HG03159 (cell line): ENCODE measurements at regions not wholly inside any gene's neighbourhood (a gene's known extent, or its start where the extent isn't known, plus 50 kb on each side); places are given as distances from the start of the nearest gene placed in this dataset.

Experiments
- ATAC-seq: cut with Tn5 transposase; IDR thresholded peaks from one replicate; pipeline ENCODE4 v1.9.1; 2021; ENCODE audit warnings: mild to moderate bottlenecking, moderate library complexity; ENCODE audit not compliant: unreplicated experiment

DNA sequence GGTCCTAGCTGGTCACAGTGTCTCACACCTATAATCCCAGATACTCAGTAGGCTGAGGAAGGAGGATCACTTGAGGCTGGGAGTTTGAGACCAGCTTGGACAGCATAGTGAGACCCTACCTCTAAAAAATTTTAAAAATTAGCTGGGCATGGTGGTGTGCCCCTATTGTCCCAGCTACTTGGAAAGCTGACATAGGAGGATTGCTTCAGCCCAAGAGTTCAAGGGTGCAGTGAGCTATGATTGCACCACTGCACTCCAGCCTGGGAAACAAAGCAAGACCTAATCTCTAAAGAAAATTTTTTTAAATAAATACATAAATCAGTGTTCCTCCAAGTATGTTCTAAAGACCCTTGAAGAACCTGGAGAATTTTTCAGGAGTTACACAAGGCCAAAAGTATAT lies 50.6 kb upstream of the GNAO1 start:
- ATAC-seq: no peak

DNA sequence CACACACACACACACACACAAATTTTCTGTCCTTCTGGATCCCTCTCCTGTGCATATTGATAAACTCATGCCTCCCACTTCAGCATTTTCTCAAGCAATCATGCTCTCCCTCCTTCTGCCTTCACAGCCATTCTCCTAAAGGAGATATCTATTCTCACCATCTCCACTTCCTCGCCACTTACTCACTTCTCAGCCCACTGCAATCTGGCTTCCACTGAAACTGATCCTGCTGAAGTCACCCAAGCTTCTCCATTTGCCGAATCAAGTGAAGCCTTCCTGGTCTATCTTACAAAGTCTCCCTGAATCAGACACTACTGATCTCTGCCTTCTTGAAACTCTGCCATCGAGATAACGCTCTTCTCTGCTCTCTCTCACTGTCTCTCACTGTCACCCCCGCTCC lies 54.0 kb upstream of the GNAO1 start:
- ATAC-seq: no peak

DNA sequence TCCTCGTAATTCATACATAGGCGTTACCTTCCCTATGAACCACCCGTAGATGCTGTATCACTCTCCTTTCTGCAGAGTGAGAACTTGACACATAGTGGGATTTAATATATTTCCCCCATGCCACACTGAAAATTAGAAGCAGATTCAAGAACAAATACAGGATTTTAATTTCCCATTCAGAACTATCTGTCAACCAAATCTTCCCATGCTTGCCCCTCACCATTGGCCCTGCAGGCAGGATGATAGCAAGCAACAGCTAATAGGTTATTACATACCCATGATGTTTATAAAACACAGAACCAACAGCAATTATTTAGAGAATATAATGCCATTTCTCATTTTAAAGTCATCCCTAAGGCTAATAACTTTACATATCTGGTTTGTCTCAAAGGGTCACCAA lies 55.0 kb upstream of the GNAO1 start:
- ATAC-seq: no peak

DNA sequence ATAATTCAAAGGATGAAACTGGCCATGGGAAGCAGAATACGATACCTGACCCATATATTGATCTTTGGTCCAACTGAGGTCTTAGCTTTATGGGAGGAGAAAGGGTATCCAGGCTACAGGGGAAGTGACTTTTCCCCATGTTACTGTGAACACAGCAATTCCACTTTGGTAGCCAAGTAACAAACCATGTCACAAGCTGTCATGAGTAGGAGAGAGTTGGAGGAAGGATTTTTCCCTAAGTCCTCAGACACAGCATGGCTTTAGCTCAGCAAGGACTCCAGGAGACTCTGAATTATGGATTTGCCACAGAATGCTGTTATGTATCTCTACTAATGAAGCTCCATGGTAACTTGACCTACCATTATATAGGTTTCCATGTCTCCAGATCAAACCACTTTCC lies 56.5 kb upstream of the GNAO1 start:
- ATAC-seq: no peak

DNA sequence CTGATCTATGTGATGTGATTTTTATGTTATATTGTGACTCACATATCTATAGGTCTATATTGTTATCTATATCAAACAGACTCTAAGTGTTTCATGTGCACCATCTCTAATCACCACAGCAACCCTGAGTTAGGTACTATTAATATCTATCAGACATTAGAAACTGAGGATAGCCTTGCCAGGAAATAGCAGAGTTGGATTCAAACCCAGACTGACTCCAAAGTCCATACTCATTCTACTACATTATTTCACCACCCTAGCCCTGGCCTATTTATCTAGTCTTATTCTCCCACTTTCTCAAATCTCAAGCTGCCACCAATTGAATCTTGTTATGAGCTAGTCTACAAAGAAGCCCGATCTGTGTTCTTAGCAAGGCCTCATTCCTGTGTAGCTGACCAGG lies 65.4 kb upstream of the GNAO1 start:
- ATAC-seq: no peak

DNA sequence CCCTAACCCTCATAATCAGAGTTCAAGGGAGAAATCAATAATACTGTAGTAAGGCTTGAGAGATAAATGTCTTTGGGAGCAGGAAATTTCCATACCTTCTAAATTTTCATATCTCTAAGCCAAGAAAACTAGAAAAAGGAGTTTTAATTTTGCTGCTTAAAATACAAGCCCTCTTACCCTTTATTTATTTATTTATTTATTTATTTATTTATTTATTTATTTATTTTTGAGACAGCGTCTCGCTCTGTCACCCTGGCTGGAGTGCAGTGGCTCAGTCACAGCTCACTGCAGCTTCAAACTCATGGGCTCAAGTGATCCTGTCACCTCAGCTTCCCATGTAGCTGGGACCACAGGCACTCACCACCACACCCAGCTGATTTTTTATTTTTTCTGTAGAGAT lies 69.0 kb upstream of the GNAO1 start:
- ATAC-seq: no peak

DNA sequence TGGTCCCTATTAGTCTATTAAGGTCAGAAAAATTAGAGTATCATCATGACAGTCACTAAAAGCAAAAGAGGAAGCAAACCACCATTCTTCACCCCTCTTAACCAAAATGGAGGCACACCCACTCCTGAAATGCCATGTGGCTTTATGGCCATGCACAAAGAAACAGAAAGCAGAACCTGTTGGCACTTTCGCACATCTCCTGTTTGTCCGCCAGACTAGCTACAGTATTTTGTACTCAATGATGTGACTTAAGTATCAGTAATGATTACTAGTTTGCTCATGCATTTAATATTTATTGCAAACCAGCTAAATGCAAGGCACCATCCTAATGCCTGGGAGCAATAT lies 70.2 kb upstream of the GNAO1 start:
- ATAC-seq: peak; percentile 72

DNA sequence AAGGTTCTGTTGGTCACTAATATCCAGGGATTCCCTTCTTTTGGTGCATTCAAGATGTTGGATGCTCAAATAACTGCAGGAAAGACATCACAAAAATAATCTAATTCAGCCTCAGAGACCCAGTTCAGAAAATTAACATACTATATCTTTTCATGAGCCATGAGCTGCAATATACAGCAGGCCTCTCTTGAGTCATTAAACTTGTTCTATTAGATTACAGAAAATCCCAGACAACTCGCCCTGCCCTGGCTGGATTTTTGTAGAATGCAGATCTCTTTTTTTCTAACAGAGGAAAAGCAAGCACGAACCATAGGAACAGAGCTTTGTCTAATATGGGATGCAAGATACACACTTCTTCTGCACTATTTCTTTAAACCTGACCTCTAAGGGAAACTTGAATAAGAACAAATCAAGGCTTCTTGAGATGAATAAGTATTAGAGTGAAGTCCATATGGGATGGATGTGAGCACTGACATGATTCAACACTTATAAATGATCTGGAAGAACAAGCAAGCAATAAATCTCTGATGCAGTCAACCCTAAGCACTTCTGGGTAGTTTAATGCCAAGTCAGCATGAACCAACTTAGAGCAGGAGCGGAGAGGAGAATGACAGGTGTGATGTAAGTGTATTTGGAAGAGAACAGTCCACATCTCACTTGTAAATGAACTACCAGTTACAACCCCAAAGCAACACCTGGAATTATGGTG lies 70.7 kb upstream of the GNAO1 start:
- ATAC-seq: no peak

DNA sequence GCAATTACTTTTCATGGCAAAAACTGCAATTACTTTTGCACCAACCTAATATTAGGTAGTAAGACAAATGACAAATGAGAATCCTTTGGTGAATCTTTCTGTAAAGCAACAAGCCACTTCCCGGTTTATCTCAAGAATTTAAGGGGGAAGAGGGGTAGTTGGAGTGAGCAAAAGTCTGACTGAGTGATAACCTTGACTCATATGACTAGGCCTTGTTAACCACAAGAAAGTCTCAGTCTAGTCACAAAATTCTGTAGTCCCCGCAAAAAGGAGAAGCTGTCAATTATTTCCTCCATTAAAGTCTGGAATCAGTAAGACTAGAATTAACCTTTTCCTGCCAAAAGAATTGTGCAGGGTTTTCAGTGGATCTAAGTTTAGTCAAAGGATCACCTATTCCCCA lies 72.2 kb upstream of the GNAO1 start:
- ATAC-seq: peak; percentile 74

DNA sequence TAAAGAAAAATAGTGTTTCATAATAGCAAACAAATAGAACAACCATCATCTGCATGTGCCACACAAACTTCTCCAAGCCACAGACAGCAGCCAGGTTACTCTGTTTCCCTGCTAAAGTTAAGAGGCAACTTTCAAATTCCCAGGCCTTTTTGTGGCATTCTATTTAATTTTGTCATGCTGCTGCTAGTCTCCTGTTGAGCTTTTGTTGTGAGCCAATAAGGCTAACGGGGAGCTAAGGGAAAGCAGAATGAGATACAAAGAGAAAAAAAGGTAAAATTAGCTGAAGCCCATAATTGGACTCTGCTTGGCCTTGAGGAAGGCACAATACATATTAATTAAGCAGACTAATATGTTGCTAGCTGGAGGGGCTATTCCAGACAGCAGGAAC lies 74.7 kb upstream of the GNAO1 start:
- no peak for ATAC-seq

DNA sequence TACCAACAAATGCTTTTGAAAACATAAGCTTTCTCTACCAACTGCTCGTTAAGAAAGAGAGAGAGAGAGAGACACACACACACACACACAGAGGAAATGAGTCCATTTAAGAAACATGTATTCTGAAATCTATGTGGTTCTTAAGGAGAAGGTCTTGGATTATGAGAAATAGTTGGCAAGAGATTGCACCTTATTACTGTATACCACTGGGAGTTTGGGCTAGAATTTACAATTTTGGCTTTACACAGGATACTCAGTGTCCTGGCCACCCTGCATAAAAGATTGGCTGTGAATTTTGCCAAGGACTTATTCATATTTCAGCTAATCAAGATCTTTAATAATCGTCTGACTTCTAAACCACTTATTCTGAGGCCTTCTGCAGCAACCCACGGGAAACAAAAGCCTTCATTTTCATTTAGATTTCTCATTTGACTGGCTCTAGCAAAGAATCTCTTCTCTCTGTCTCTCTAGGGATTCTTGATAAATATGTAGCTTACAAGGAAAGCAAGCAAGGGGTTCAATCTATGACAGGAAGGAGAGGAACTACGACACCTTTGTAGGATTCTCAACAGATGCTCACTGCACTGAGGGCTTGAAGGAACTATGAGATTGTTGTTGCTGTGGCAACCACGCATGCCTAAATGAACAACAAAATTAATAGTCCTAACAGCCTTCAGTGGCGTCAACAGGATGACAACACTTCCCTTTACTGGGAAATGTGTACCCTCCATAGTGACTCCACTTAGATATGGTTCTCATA lies 75.3 kb upstream of the GNAO1 start:
- no peak for ATAC-seq

DNA sequence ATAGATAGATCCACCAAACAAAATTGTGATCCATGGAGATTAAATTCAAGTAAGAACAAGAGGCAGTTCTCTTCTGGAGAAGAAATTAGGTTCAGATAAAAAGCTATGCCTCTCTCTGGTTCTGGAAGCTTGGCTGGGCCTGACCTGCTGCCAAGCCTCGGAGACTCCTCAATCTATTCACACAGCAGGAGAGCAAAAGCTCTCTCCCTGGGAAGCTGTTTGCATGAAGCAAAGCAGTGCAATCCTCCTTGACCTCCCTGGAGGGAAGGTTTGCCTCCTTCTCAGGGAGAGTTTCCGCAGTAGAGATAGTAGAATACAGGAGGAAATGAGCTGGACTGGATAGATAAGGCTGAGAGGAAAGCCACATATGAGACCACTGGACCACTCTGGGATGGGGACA lies 78.1 kb upstream of the GNAO1 start:
- no peak for ATAC-seq

DNA sequence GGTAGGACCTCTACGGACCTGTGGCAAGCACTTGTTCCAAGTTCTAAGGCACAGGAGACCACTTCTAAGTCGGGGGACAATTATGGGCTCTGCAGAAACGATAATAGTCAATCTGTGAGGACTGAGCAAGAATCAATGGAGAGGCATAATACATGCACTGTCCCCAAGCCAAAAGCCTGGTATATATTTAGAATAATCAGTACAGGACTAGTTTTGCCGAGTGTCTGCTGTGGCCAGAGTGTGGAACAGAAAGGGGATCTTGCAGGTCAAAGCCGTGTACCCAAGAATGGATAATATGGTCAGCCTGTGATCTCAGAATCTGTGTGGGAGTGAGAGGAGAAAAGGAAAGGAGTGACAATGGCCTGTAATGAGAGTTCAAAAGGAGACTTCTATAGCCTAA lies 80.2 kb upstream of the GNAO1 start:
- no peak for ATAC-seq

DNA sequence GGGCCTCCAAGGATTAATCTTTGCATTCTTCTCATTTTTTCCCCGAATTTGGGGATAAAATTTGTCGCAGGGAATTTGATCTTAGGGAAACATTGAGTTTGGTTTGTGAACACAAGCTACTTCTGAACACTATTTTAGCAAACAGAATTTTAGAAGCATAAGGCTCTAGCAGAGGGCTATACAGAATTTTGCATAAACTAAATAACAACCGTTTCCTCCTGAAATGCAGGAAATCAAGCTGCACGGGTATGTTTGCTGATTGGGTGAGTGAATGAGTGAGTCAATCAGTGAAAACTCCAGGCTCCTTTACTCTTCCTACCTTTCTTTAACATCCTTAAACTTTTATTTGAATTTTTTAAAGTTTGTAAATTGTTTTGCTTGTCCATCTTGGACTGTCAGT lies 81.3 kb upstream of the GNAO1 start:
- no peak for ATAC-seq

DNA sequence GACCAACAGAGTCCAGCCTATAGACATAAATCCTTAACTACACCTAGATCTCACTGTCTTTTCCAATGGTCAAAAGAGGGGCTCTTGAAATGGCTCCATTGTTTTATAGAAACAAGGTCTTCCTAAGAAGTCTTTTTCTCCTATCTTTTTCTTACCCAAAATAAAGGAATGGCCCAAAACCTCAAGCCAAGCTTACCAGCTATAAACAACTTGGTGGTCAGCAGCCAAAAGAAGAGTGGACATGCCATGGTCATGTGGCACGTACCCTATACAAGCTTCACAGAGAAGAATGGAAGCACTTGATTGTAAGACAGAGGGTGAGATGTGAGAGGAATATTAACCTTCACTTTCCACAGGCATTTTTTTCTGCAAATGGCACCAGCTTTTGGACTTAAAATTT lies 82.1 kb upstream of the GNAO1 start:
- no peak for ATAC-seq

DNA sequence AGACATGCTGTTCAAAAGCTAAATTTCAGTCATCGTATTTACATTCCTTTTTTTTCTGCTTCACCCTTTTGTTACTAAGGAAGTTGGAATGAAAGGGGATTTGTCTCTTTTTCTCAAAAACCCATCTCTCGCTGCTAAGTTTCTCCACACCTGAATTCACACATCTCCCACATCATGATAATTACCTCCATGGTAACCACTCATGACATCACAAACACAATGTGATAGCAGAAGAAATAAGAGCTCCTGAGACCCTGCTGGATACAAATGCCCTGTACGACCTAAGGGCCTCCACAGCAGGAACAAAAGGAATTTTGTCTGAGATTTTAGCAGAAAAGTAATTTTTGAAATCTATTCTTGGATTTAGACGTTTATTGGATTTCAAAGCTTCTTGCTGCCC lies 82.6 kb upstream of the GNAO1 start:
- no peak for ATAC-seq

DNA sequence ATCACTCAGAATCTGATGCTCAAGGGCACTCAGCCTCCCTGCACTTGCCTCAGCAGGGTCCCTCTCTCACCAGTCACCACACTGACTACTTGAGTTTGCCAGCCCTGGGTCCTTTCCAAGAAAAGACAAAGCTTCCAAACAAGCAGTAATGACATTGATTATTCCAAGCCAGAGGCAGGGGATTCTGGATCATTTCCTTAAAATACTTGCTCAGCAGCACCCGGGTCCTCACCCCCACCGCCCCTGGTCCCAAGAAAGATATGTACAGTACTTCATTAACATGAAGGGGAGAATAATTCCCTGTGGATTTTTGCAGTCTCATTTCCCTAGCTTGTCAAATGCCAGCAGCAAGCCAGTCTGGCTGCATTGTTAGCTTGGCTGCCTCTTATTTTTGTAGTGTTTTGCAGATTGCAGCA lies 83.2 kb upstream of the GNAO1 start:
- no peak for ATAC-seq

DNA sequence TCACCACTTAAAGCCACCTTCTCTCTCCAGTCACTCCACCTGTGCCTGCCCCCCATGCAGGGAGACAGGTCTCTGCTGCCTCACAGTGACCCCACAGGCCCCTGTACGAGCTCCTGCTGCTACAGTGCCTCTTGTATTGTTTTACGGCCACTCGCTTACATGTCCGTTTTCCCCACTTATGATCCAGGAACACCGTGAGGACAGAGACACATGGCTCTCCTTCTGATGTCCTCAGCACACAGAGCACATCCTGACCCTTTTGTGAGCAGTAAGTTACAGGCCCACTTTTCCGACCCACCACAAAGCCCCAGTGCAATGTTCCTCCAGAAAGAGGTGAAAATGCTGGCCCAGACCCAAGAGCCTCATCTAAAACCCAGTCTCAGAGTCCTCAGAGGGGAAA lies 84.8 kb upstream of the GNAO1 start:
- ATAC-seq: no peak

DNA sequence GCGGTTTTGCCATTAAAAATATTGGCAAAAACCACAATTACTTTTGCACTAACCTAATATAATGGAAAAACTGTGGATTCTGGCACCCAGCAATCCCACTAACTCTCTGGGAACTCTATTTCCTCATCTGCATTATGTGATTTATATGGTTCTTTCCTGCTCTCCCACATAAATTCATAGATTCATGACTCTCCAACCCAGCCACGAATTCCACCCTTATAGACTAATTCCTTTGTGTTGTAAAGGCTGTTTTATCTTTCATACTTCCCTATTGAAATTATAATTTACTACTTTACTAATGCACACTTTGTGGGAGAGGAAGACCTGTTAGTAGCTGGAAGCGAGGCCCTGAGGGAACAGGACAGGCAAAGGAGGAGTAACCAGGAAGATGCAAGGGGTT lies 88.4 kb upstream of the GNAO1 start:
- ATAC-seq: no peak

DNA sequence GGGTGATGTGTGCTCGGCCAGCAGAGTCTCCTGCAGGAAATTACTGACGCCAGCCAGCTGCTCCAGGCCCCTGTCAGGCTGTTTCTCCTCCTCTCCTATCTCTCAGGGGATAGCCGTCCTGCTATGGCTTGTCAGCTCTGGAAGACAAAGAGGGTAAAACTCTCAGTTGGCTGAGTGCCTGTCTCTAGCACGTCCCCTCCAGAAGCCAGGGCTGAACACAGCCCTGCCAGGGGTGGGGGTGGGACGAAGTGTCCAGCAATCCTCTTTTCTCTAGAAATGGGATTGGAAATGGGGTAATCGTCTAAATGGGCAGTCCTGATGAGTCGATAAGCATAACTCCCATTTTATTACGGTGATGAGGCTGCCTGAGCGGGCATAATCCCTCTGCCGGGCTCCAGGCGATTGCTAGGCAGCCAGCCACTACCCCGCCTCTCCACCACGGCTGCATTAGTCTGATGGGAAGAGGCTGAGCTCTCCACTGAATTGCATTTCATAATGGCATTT lies 89.1 kb upstream of the GNAO1 start:
- ATAC-seq: no peak

DNA sequence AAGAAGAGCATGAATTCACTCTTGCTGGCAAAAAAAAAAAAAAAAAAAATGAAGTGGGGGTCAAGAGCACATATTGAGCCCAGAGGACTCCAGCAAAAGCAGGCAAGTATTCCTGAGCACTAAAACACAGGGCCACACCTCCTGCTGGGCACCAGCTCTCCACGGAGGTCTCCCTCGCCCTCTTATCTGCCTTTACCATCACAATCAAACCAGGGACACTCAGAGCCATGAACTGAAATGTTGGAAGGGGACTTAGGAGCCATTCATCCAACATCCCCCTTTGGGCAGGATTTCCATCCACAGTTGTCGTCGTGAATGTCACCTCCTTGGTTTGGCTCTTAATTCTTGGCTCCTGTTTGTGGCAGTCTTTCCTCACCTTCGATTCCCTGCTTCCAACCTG lies 89.8 kb upstream of the GNAO1 start:
- no peak for ATAC-seq

DNA sequence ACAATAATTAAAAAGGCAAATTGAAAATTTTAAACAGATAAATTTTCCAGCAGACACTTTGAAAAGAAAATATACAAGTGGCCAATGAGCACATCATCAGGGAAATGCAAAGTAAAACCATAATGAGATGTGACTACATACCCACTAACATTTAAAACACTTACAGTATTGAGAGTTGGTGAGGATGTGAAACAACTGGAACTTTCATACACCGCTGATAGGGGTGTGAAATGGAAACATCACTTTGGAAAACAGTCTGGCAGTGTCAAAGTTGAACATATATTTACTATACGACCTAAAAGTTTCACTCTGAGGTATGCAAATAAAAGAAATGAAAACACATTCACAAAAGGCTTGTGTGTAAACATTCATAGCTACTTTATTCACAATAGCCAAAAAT lies 94.0 kb upstream of the GNAO1 start:
- ATAC-seq: no peak

DNA sequence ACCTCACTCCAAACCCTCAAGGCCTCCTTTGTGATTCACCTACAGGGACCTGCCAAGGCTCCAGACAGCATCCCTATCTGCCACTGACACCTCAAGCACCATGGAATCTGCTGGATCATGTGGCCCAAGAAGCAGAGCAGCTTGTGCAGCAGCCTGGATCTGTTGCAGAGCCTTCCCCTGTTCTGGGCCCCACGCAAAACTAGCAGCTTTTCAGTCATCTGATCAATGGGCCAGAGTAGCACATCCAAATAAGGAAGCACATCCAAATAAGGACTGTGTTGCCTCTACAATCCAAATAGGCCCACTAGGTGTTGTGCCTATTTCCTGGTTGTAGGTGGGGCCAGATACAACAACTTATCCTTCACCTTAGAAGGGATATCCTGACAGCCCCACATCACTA lies 97.1 kb upstream of the GNAO1 start:
- no peak for ATAC-seq
